Stimulated activated CD4-positive, alpha-beta T cell treated with anti-CD3 and anti-CD28 coated beads, Interleukin-1b, Interleukin-23, amount 100 ng/mL, for 1 hour (primary cell): ENCODE measurements at regions not wholly inside any gene's neighbourhood (a gene's known extent, or its start where the extent isn't known, plus 50 kb on each side); places are given as distances from the start of the nearest gene placed in this dataset.
A peak's percentile ranks its signal among the peaks of the same experiment; 100 is the strongest.
"Not testable (repeated sequence)": the region's sequence is repeated elsewhere in the genome, so short reads cannot be mapped to it uniquely, and the experiment has no call there.

Experiments
- DNase-seq, 2 donors: peaks; one replicate each; pipeline ENCODE4 v3.0.0-alpha.2; 2020; ENCODE audit warnings: low read depth in 2 of 2

DNA sequence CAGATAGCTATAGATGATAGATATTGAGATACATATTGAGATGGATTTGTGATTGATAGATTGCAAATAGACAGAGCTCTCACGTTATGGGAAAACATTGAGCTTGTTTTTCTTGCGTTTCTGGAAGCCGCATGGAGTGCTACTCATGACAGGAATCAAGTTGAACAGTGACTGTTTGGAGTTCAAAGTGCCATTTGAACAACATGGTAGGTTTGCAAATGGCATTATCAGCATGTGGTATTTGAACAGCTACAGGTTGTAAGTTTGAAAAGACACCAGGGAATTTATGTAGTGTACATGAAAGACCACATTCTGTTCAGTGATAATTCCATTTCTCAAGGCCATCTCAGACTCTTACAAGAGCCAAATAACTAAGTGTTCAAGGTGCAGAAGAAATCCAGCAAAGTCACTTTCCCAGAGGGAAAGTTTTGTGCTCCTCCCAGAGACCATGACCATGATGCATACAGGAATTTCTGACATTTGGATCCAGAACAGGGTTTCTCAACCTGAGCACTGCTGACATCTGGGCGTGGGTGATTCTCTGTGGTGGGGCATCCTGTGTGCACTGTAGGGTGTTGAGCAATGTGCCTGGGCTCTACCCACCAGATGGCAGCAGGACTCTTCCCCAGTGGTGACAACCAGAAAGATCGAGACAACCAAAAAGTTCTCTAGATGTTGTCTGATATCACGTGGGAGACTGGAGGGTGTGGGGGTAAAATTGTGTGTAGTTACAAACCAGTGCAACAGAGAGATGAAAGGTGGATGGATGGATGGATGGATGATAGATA is 399.1 kb upstream of the AMELY start:
- DNase-seq = peak; percentile 22 to 29

DNA sequence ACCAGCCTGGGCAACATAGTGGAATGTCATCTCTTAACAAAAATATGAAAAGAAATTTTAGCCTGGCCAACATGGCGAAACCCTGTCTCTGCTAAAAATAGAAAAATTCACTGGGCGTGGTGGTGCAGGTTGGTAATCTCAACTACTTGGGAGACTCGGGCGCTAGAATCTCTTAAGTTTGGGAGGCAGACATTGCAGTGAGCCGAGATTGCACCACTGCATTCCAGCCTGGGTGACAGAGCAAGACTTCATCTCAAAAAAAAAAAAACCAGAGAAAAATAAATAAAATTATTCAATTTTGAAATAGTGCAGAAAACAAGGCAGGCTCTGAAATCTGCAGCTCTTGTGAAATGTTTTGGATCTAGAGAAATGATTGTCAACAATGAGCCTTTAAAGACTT is 397.3 kb upstream of the AMELY start:
- no peak for DNase-seq

DNA sequence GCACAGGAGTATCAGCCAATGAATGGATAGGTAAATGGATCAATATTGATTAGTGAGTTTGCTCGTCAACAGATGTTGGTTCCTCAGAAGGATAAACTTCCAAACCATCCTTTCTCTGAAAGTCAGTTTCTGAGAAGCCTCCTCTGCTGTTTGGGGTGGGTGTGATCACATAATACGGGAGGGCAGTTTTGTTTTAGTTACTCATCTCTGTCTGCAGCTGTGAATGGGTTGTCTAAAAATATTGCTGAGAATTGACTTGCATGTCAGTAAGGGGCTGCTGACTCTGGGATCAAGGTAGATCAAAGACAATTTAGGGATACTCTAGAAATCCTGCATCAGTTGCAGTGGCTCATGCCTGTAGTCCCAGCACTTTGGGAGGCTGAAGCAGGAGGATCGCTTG is 390.8 kb upstream of the AMELY start:
- no peak for DNase-seq

DNA sequence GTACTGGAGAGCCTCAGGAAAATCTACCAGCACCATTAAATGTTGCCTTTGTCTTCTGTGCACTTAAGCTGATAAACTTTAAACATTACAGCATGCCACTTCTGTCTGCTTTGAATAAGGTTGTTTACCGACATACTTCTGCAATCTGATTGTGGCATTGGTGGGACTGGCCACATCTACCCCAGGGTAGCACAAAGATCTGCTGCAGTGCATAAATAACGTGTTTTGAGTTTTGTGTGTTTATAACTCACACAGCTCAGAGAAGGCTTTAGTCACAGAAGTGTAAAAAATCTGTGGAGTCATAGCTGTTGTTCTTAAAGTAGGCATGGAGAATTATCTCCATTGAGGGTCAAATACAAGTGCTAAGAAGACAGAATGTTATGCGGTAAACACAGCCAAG is 388.4 kb upstream of the AMELY start:
- no peak for DNase-seq

DNA sequence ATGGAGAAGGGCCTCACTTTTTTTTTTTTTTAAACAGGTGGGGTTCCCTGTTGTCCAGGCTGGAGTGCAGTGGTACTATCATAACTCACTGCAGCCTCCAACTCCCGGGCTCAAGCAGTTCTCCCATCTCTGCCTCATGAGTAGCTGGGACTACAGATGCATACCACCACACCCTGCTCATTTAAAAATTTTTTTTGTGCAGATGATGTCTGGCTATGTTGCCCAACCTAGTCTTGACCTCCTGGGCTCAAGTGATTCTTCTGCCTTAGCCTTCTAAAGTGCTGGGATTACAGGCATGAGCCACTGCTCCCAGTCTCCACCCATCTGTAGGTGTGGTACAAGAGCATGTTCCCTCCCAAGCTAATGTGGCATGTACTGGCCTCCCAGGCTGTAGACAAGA is 380.6 kb upstream of the AMELY start:
- no peak for DNase-seq

DNA sequence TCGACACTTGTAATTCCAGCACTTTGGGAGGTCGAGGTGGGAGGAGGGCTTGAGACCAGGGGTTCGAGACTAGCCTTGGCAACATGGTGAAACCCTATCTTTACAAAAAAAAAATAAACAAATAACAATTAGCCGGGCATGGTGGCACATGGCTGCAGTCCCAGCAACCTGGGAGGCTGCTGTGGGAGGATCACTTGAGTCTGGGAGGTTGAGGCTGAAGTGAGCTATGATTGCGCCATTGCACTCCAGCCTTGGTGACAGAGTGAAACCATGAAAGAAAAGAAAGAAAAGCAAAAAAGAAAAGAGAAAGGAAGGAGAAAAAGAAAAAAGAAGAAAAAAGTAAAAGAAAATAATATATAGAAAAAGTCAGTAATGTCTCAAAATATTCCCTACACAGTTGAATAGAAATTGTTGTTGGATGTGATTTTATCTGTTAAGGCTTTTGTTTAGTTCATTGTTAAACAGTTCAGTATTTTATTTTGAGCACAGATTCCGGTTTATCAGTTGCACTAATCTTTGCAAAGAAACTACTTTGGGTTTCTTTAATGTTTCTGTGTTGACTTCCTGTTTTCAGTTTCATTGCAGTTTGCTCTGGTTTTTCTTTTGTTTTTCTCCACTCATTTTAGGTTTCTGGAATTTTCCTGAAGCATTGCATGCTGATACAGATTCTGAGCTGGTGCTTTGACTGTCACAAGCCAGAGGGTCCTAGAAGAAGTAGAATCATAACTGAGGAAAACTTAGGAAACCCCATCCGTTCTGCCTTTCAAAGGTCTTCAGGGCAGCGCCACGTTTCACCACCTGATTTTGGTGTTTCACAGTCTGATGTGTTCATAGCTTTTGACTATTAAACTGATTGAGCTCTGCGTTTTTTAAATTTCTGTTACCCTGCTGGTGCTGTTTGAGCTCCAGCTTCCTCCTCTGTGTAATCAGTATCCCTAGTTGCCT is 378.6 kb upstream of the AMELY start:
- no peak for DNase-seq

DNA sequence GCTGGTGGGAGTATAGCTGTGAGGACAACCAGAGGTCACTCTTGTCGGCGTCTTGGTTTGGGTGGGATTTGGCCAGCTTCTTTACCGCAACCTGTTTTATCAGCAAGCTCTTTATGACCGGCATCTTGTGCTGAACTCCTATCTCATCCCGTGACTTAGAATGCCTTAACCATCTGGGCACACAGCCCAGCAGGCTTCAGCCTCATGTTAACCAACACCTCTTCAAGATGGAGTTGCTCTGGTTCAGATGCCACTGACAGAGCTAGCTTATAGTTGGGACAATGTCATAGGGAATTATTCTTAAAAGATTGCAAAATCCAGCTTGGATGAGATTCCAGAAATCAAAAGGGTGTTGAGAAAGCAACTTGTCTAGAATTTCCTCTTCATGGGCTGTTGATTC is 377.1 kb upstream of the AMELY start:
- no peak for DNase-seq

DNA sequence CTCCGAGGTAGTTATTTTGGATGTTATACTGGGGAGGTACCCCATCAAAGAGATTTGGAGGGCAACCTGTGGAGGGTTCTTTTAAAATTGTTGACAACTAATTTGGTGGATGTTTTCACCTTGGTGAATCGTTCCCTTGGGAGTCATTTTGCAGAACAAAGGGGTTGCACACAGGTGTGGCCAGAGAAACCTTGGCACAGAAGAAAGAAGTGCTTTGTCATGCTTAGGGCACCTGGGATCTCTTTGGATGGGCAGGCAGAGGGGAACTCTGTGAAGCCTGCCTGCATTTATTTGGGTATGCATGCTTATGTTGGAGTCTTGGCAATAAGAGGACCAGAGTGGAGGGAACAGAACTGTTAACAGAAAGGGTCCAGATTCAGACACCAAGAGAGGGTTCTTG is 376.4 kb upstream of the AMELY start:
- DNase-seq = not testable (repeated sequence)

DNA sequence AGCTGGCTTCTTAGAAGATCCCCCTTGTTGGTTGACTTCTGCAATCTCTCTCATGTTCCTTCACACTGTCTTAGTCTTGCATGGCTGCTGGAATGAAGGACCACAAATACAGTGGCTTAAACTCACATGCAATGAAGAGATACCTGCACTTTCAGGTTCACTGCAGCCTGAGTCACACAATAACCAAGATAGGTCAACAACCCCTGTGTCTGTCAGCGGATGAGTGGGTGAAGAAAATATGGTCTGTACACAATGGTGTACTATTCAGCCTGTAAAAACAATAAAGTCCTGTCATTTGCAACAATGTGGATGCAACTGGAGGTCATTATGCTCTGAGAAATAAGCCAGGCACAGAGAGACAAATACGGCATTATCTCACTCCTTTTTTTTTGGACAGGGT is 373.8 kb upstream of the AMELY start:
- no peak for DNase-seq

DNA sequence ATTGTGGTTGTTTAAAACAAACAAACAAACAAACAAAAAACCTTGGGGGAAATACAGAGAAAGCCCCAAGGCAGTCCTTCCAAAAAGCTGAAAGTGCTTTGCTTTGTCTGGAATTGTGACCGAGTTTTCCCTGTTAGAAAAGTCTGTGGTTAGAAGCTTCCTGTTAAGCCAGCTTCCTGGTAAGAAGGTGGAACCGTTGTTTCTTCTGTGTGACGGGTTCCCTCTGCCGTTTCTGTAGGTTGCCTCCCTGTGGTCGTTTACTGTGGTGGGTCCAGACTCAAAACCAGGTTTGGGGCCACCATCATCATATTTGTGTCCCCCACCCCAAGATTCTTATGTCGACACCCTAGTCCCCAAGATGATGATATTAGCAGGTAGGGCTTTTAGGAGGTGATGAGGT is 371.4 kb upstream of the AMELY start:
- no peak for DNase-seq

DNA sequence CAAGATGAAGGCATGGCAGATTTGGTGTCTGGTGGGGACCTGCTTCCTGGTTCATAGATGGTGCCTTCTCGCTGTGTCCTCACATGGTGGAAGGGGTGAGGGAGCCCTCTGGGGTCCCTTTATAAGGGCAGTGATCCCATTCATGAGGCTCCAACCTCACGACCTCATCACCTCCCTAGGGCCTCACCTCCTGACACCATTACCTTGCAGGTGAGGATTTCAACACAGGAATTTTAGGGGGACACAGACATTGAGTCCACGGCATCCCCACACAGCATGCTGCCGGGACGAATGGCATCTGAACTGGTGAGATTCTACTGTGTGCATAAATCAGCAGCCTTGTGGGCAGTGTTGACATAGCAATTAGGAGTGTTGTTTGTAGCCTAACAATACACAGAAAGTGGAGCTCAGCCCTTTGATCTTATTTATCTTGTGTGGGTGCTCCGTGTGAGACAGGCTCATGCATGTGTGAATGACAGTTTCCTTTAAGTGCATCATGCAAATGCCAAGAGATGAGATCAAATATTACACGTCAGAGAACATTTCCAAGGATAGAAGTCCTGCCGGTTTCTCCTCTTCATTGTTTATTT is 368.7 kb upstream of the AMELY start:
- not testable (repeated sequence) for DNase-seq

DNA sequence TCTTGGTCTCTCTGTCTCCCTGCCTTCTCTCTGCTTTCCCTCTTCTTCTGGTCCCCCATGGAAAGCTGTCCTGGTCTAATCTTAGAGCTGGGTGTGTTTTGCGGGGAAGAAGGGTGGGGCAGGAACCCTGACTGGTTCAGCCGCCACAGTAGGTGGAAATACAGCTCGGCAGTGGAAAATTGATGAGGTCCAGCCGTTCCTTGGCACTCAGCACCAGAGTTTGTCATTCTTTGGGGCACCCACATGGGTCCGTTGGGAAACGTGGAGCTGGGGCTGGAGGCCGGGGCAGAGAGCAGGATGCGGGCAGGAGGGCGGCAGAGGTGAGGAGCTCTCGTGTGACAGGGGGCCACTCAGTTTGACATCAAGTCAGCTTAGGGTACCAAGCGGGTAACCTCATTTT is 364.2 kb upstream of the AMELY start:
- DNase-seq = no peak

DNA sequence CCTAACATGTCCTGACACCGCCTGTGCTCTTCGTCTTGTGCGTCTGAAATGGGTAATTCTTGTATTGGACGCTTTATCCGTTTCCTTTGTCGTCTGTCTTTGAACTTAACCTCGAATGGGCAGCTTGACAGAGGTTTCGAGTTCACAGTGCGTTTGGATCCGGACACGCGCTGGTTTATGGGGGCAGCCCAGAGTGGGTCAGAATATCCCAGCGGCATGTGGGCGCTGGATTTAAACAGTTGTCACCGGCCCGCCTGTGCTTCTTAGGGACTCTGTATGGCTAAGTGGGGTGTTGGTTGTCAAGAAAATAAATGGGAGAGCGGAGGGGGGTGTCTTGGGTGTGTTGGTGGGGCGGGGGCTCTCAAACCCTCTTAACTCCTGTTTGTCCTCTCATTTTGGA is 363.5 kb upstream of the AMELY start:
- DNase-seq = no peak

DNA sequence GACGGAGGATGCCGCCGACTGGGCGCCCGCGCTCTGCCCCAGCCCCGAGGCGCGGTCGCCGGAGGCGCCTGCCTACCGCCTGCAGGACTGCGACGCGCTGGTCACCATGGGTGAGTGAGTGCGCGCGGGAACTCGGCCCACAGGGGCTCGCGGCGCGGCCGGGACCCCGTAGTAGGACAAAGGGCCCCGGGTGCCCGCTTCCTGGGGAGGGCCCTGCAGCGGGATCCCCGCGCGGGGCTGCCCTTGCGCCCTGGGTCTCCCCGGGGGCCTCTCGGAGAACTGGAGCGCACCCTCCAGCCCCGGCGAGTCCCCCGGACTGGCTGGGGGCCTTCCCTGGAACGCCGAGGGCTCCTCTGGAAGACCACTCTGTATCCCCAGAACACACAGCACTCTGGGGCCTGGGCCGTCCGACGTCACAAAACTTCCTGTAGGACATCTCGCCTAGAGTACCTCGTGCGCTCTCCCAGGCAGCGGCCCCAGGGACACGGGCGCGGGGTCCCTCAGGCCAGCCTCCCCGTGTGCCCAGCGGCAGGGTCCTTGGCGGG is 362.9 kb upstream of the AMELY start:
- no peak for DNase-seq

DNA sequence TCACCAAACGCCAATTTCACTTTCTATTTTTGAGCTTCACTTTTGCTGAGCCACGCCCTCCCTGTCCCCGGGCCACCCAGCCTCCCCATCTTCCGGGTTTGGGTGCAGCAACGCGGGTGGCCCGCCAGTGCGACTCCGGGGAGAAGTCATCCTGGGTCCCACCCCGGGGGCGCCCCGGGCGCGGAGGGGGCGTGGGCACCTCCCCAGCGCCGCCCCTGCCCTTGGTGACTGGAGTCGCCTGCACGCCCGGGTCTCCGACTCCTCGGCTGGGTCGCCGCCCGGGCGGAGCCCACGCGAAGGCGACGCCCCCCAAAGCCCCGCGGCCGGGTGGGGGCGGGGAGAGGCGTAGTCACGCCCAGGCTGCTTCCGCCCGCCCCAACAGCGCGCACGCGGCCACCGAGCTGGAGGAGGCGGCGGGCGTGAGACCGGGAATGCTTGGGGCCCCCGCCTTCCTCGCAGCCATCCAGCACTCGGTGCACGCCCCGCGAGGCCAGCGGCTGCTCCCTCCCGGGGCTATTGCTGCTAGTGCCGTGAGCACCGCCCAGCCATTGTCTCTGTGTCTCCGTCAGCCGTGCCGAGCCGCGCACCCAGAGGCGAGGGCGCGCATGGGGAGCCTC is 362.1 kb upstream of the AMELY start:
- DNase-seq = peak; percentile 63 to 77

DNA sequence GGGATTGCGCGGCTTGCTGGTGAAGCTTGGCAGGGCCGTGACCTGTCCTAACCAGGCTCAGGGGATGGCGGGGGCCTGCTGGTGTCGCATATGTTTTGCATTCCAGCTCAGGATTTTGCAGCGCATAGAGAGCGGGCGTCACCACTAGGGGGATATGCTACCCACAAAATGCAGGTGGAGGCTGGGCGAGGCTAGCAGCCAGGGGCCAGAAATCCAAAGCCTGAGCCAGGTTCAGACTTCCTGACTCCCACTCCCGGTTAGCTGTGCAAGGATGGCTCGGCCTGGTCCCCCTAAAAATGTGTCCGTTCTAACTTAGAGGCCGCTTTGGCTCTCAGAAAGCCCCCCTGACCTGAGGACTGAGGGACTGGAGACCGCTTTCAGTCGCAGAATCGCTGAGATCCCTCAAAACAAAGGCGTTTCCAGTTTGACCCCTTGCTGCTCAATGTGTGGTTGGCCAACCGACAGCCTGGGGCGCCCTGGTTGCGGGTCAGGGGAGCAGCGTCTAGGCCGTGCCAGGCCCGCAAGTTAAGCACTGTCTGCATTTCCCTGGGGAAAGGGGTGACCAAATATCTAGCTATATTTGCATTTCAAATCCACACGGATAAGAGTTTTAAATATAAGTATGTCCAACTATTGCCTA is 361.1 kb upstream of the AMELY start:
- peak in 1 of 2 donors; percentile 8 for DNase-seq

DNA sequence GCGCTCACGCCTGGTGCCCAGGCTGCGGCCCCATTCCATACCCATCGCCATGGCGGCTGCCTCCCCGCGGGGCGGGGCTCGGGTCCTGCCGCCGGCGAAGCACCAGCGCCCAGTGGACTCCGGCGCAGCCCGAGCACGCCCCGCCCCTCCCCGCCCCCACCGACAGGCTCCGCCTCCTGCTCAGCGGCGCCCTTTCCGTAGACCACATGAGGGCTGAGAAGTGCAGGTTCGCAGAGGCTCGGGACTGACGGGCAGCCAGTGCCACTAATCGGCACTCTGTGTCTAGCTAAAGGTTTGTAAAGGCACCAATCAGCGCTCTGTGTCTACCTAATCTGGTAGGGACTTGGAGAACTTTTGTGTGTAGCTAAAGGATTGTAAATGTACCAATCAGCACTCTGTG is 352.2 kb upstream of the AMELY start:
- DNase-seq = no peak

DNA sequence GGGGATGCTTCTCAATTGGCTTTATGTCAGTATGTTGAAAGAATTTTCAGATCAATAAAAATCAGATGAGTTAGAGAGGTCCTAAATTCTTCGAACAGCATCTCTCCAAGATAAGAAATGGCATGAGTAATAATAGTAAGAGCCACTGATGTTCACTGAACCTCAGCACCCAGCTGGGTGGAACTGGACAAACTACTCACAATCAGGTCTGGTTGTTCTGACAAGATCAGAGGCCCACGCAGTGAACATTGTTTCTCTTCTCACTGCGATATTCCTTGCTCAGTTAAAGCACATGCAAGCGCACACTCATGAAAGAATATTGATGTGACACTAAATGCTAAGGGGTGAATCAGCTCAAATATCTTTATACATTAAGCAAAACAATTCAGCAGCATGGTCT is 351.0 kb upstream of the AMELY start:
- no peak for DNase-seq

DNA sequence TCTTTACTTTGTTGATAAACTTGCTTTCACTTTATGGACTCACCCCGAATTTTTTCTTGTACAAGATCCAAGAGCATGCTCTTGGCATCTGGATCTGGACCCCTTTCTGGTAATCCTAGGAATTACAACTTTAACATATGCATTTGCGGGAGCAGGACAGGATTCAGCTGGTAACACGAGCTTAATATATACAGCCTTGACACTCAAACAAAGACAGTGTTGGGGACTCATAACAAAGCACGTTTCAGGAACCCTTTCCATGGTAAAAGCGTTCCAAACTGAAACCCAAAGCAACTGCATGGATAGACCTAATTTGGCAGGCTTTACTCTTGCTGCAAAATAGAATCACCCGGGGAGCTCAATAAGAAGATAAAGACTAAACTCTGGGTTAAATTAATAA is 349.7 kb upstream of the AMELY start:
- no peak for DNase-seq

DNA sequence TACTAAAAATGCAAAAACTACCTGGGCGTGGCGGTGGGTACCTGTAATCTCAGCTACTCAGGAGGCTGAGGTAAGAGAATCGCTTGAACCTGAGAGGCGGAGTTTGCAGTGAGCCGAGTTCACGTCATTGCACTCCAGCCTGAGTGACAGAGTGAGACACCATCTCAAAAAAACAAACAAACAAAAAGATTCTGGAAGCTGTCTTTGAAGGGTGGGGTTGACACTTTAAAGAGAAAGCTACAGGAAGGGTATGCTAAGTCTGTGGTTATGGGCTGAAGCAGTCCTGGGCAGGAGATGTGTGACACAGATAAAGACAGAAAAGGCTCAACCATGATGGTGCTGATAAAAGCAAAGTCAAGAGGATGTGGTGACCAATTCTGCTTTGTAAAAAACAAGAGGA is 328.5 kb upstream of the AMELY start:
- peak in 1 of 2 donors; percentile 2 for DNase-seq

DNA sequence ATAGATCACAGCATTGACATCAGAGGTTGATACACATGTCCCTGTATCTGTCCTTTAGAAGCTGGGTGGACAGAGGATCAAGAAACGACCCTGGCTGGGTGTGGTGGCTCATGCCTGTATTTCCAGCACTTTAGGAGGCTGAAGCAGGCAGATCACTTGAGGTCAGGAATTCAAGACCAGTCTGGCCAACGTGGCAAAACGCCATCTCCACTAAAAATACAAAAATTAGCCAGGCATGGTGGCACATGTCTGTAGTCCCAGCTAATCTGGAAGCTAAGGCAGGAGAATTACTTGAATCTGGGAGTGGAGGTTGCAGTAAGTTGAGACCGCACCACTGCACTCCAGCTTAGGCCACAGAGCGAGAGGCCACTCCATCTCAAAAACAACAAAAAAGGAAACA is 300.4 kb upstream of the AMELY start:
- DNase-seq = no peak
